Stomach (tissue), 8 donors: ENCODE measurements at regions not wholly inside any gene's neighbourhood (a gene's known extent, or its start where the extent isn't known, plus 50 kb on each side); places are given as distances from the start of the nearest gene placed in this dataset.

Experiments
- DNase-seq, 2 donors: peaks; one replicate each; pipeline versions ENCODE4 v3.0.0 to v3.0.0-alpha.2; 2013 to 2019
- H3K27ac ChIP-seq, 5 donors: fragments of 200-600 bp in 4 of 5; sonication (generic) in 4 of 5; one replicate each; pipeline ENCODE4 v1.5.1; 2013 to 2019; ENCODE audit warnings: mild to moderate bottlenecking in 1 of 5, moderate library complexity in 1 of 5
- H3K27me3 ChIP-seq, 3 donors: fragments of 200-600 bp; sonication (generic); one replicate each; pipeline ENCODE4 v1.5.1; 2017 to 2019; ENCODE audit warnings: mixed run types in 1 of 3
- H3K36me3 ChIP-seq, 4 donors: fragments of 200-600 bp; sonication (generic); 1 replicate in 3 of 4; 2 replicates in 1 of 4; pipeline ENCODE4 v1.5.1; 2016 to 2019
- H3K4me1 ChIP-seq, 4 donors: fragments of 200-600 bp; sonication (generic); one replicate each; pipeline ENCODE4 v1.5.1; 2016 to 2019
- H3K4me3 ChIP-seq, 4 donors: fragments of 200-600 bp; sonication (generic) in 3 of 4; one replicate each; pipeline ENCODE4 v1.5.1; 2016 to 2019; ENCODE audit warnings: mild to moderate bottlenecking in 1 of 4
- H3K9me3 ChIP-seq, 4 donors: fragments of 200-600 bp; sonication (generic); one replicate each; pipeline ENCODE4 v1.5.1; 2016 to 2019
- CTCF ChIP-seq, 7 experiments: fragments of 450-650 bp in 4 of 7; fragments of 200-600 bp in 3 of 7; sonication (generic) in 3 of 7; IDR thresholded peaks; one replicate each; pipeline ENCODE4 v1.5.1; 2016 to 2019; ENCODE audit warnings: antibody characterized with exemption in 7 of 7, control low read depth in 2 of 7, mild to moderate bottlenecking in 1 of 7
- EP300 ChIP-seq: sonication (generic); formaldehyde crosslinking; IDR thresholded peaks from one replicate; pipeline ENCODE4 v1.6.1; 2017; ENCODE audit warnings: antibody characterized with exemption
- POLR2A ChIP-seq, 4 donors: fragments of 450-650 bp; IDR thresholded peaks; one replicate each; pipeline ENCODE4 v1.6.1; 2016; ENCODE audit warnings: antibody characterized with exemption in 4 of 4, control low read depth in 2 of 4, mild to moderate bottlenecking in 1 of 4, moderate library complexity in 1 of 4
- POLR2AphosphoS5 ChIP-seq, 3 donors: sonication (generic); formaldehyde crosslinking; IDR thresholded peaks; one replicate each; pipeline ENCODE4 v1.6.1; 2016; ENCODE audit warnings: antibody characterized with exemption in 3 of 3
- WGBS, 5 donors: extraction: QIAGEN DNeasy Blood & Tissue Kit in 3 of 5; methylation state at CpG; one replicate each; pipeline versions ENCODE4 v1.1.5 to v1.1.7; 2013 to 2018; 5-methylcytosine and 5-hydroxymethylcytosine counted together
- intact Hi-C: fragments of 100-400 bp; cut with DNase I; formaldehyde crosslinking; loops from one replicate; pipeline ENCODE4 v1.15.1; 2023; ENCODE audit warnings: low total_unique reads
- donor health status: healthy with polysubstance abuse.
- donor health status: Bipolar disorder and iron deficiency.
- donor health status: healthy.

DNA sequence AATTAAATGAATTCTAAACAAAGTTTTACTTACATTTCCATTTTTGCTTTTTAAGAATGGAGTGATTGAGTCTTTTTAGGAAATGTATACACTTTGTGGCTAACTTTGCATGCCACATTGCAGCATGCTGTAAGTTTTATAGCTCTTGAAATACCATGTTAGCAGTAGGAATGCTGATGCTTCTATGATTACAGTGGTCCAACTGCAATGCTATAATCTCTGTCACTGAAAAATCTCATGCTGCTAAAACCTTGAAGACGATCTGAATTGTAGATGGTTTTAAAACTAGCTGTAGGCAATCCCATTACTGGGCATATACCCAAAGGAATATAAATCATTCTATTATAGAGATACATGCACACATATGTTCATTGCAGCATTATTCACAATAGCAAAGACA, 127.6 kb downstream of the WIF1 start:
- TF ChIP-seq POLR2A (IDR thresholded peaks at IDR 0.05) (no peak), POLR2AphosphoS5 (IDR thresholded peaks at IDR 0.05) (no peak), EP300 (no peak), CTCF (IDR thresholded peaks at IDR 0.05) (no peak)
- Histone ChIP-seq H3K4me1 (peaks cover 0 to 11% (median 7%) of the 10 kb centered on the region in 4 donors), H3K9me3 (no peaks in the 10 kb centered on the region), H3K27ac (no peak overlapping the region), H3K36me3 (no peaks in the 10 kb centered on the region), H3K27me3 (no peaks in the 10 kb centered on the region), H3K4me3 (no peak overlapping the region)
- 56 to 79% (median 73%) methylated on average over 1 of the region's 1 CpG for WGBS, 5 donors
- intact Hi-C loops: no loop called here
- no peak for DNase-seq

GRCh38 chr12:64995816-64996215, 125.3 kb downstream of the WIF1 start:
- intact Hi-C loops: no loop called here
- DNase-seq: no peak
- Histone ChIP-seq H3K9me3 (no peaks in the 10 kb centered on the region), H3K4me3 (no peak overlapping the region), H3K4me1 (peaks cover 0 to 19% (median 13%) of the 10 kb centered on the region in 4 donors), H3K27me3 (no peaks in the 10 kb centered on the region), H3K36me3 (no peaks in the 10 kb centered on the region), H3K27ac (no peak overlapping the region)
- WGBS, 5 donors: 76 to 92% (median 80%) methylated on average over 1 of the region's 1 CpG
- no peak for TF ChIP-seq POLR2AphosphoS5 (IDR thresholded peaks at IDR 0.05)
- TF ChIP-seq POLR2A (IDR thresholded peaks at IDR 0.05): no peak
- no peak for TF ChIP-seq EP300
- no peak for TF ChIP-seq CTCF (IDR thresholded peaks at IDR 0.05)

- no peak overlapping the region for H3K27ac ChIP-seq
- no peak overlapping the region for H3K4me3 ChIP-seq
- H3K27me3 ChIP-seq: no peaks in the 10 kb centered on the region
- no peaks in the 10 kb centered on the region for H3K9me3 ChIP-seq
- H3K36me3 ChIP-seq: no peaks in the 10 kb centered on the region
- peaks cover 0 to 19% (median 13%) of the 10 kb centered on the region in 4 donors for H3K4me1 ChIP-seq
- 37 to 61% (median 47%) methylated on average over 2 of the region's 2 CpGs for WGBS, 5 donors
- intact Hi-C loops: no loop called here
- DNase-seq: no peak
- TF ChIP-seq CTCF (IDR thresholded peaks at IDR 0.05): no peak
- TF ChIP-seq EP300: no peak
- TF ChIP-seq POLR2AphosphoS5 (IDR thresholded peaks at IDR 0.05): no peak
- TF ChIP-seq POLR2A (IDR thresholded peaks at IDR 0.05): no peak
Measured at GRCh38 chr12:64997858-64998257, 123.2 kb downstream of the WIF1 start.

GRCh38 chr12:64998371-64999147, 122.5 kb downstream of the WIF1 start:
- Histone ChIP-seq H3K27me3 (no peaks in the 10 kb centered on the region), H3K4me3 (no peak overlapping the region), H3K9me3 (no peaks in the 10 kb centered on the region), H3K27ac (peak overlapping the region in 1 of 5 donors; percentile 2), H3K36me3 (no peaks in the 10 kb centered on the region), H3K4me1 (peaks cover 0 to 19% (median 13%) of the 10 kb centered on the region in 4 donors)
- intact Hi-C loops: no loop called here
- DNase-seq: peak in 1 of 2 donors; percentile 55
- TF ChIP-seq CTCF (IDR thresholded peaks at IDR 0.05): no peak
- TF ChIP-seq EP300: no peak
- no peak for TF ChIP-seq POLR2AphosphoS5 (IDR thresholded peaks at IDR 0.05)
- no peak for TF ChIP-seq POLR2A (IDR thresholded peaks at IDR 0.05)
- 24 to 29% (median 25%) methylated on average over 4 of the region's 4 CpGs for WGBS, 5 donors
